Transverse colon (tissue), 4 donors: ENCODE measurements at regions not wholly inside any gene's neighbourhood (a gene's known extent, or its start where the extent isn't known, plus 50 kb on each side); places are given as distances from the start of the nearest gene placed in this dataset.
"Not testable (repeated sequence)": the region's sequence is repeated elsewhere in the genome, so short reads cannot be mapped to it uniquely, and the experiment has no call there.

Experiments
- POLR2AphosphoS5 ChIP-seq, 3 donors: sonication (generic); formaldehyde crosslinking; IDR thresholded peaks; one replicate each; pipeline ENCODE4 v1.6.1; 2016; ENCODE audit warnings: antibody characterized with exemption in 3 of 3
- TF ChIP-seq, protein P1 (sequence below), 5 experiments: fragments of 200-600 bp in 3 of 5; fragments of 450-650 bp in 2 of 5; sonication (generic) in 3 of 5; IDR thresholded peaks; 1 replicate in 2 of 5; 2 replicates in 3 of 5; pipeline ENCODE4 v1.5.1; 2016 to 2017; ENCODE audit warnings: antibody characterized with exemption in 5 of 5, inconsistent platforms in 3 of 5, mild to moderate bottlenecking in 2 of 5, moderate library complexity in 1 of 5

DNA sequence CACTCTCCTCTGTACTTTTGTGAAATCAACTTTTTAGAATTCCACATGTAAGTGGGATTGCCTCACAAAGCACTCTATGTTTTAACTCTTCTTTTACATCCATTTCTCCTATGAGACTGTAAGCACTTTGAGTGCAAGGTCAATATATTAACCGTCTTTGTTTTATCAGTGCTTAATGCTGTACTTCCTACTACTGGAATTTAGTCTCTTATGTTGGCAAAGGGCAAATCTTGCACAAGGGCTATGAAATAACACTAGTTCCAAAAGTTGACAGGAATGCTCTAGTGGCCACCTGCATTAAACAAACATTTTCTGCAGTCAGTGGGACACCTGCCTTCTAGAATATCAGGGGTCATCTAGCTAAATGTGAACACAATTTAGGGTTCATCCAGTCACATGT, 117.5 kb upstream of the SPATA31A3 start:
- TF ChIP-seq, protein P1, sequence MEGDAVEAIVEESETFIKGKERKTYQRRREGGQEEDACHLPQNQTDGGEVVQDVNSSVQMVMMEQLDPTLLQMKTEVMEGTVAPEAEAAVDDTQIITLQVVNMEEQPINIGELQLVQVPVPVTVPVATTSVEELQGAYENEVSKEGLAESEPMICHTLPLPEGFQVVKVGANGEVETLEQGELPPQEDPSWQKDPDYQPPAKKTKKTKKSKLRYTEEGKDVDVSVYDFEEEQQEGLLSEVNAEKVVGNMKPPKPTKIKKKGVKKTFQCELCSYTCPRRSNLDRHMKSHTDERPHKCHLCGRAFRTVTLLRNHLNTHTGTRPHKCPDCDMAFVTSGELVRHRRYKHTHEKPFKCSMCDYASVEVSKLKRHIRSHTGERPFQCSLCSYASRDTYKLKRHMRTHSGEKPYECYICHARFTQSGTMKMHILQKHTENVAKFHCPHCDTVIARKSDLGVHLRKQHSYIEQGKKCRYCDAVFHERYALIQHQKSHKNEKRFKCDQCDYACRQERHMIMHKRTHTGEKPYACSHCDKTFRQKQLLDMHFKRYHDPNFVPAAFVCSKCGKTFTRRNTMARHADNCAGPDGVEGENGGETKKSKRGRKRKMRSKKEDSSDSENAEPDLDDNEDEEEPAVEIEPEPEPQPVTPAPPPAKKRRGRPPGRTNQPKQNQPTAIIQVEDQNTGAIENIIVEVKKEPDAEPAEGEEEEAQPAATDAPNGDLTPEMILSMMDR (IDR thresholded peaks at IDR 0.05), result not testable (repeated sequence)
- not testable (repeated sequence) for TF ChIP-seq POLR2AphosphoS5 (IDR thresholded peaks at IDR 0.05)
